Transverse colon (tissue), 4 donors: ENCODE measurements at regions not wholly inside any gene's neighbourhood (a gene's known extent, or its start where the extent isn't known, plus 50 kb on each side); places are given as distances from the start of the nearest gene placed in this dataset.

Experiments
- DNase-seq: peaks from one replicate; pipeline ENCODE4 v3.0.0-alpha.2; 2019
- H3K27ac ChIP-seq, 4 donors: fragments of 200-600 bp; sonication (generic); 2 replicates each; pipeline ENCODE4 v1.5.1; 2016 to 2018; ENCODE audit warnings: inconsistent platforms in 4 of 4
- H3K27me3 ChIP-seq: fragments of 200-600 bp; sonication (generic); 2 replicates; pipeline ENCODE4 v1.5.1; 2017; ENCODE audit warnings: inconsistent platforms
- H3K36me3 ChIP-seq, 4 donors: fragments of 200-600 bp; sonication (generic); 2 replicates each; pipeline ENCODE4 v1.5.1; 2017 to 2019; ENCODE audit warnings: inconsistent platforms in 4 of 4
- H3K4me1 ChIP-seq, 4 donors: fragments of 200-600 bp; sonication (generic); 2 replicates each; pipeline ENCODE4 v1.5.1; 2017 to 2020; ENCODE audit warnings: inconsistent platforms in 4 of 4
- H3K4me3 ChIP-seq, 4 donors: fragments of 200-600 bp; sonication (generic); 1 replicate in 1 of 4; 2 replicates in 3 of 4; pipeline versions ENCODE4 v1.5.1 to v1.6.1; 2017 to 2019; ENCODE audit warnings: inconsistent platforms in 4 of 4
- H3K9me3 ChIP-seq, 2 donors: fragments of 200-600 bp; sonication (generic); 2 replicates each; pipeline ENCODE4 v1.5.1; 2017 to 2019; ENCODE audit warnings: inconsistent platforms in 2 of 2
- EP300 ChIP-seq: sonication (generic); formaldehyde crosslinking; IDR thresholded peaks from one replicate; pipeline ENCODE4 v1.6.1; 2017; ENCODE audit warnings: antibody characterized with exemption, low read depth
- POLR2A ChIP-seq: fragments of 450-650 bp; IDR thresholded peaks from one replicate; pipeline ENCODE4 v1.6.1; 2016; ENCODE audit warnings: antibody characterized with exemption, mild to moderate bottlenecking, moderate library complexity
- POLR2AphosphoS5 ChIP-seq, 3 donors: sonication (generic); formaldehyde crosslinking; IDR thresholded peaks; one replicate each; pipeline ENCODE4 v1.6.1; 2016; ENCODE audit warnings: antibody characterized with exemption in 3 of 3
- WGBS, 2 donors: methylation state at CpG; one replicate each; pipeline ENCODE4 v1.1.5; 2018; ENCODE audit warnings: low coverage in 1 of 2; 5-methylcytosine and 5-hydroxymethylcytosine counted together
- in situ Hi-C, 4 donors: fragments of 200-750 bp; cut with MboI; loops; one replicate each; pipeline versions ENCODE4 v1.15.0 to v1.15.1; 2017; ENCODE audit warnings: low sequenced_read_pairs in 3 of 4, low pct_ligation_motif_present in 1 of 4, low pct_unique_long_range_greater_than_20kb in 1 of 4
- intact Hi-C: fragments of 100-400 bp; cut with DNase I; formaldehyde crosslinking; loops from one replicate; pipeline ENCODE4 v1.15.1; 2023; ENCODE audit warnings: low total_unique reads
- TF ChIP-seq, protein P1 (sequence below), 5 experiments: fragments of 200-600 bp in 3 of 5; fragments of 450-650 bp in 2 of 5; sonication (generic) in 3 of 5; IDR thresholded peaks; 1 replicate in 2 of 5; 2 replicates in 3 of 5; pipeline ENCODE4 v1.5.1; 2016 to 2017; ENCODE audit warnings: antibody characterized with exemption in 5 of 5, inconsistent platforms in 3 of 5, mild to moderate bottlenecking in 2 of 5, moderate library complexity in 1 of 5

DNA sequence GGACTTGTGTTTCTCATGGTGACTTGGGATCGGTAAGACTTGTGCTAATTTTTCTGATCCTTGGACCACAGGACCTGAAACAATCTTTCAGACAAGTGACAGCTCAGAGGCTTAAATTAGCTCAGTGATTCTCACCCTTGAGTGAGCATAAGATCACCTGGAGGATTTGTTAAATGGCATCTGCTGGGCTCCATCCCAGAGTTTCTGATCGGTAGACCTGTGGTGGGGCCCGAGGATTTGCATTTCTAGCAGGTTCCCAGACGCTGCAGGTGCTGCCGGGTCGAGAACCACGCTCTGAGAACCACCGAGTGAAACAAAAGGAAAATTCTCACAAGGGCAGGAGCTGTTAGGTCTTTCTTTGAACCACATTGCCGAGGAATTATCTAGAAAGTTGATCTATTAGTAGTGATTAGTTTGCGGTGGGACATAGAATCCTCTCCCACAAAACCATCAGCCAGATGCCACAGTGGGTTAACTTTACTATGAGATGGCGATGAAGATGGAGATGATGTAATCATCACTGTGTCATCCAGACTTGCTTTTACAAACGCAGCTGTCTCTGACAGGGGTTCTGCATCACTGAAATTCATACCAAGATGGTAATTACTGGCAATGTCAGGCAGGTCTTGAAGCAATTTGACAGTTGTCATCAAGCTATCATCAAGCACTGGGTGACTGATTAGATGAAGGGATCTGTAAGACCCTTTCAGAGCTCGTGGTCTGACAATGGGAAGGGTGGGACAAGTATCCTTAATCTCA is 184.0 kb downstream of the AACS start:
- Histone ChIP-seq H3K4me3 (no peak overlapping the region), H3K27me3 (peaks cover 26% of the 10 kb centered on the region), H3K36me3 (no peaks in the 10 kb centered on the region), H3K9me3 (no peaks in the 10 kb centered on the region), H3K4me1 (no peaks in the 10 kb centered on the region), H3K27ac (no peak overlapping the region)
- no peak for TF ChIP-seq POLR2A
- TF ChIP-seq POLR2AphosphoS5 (IDR thresholded peaks at IDR 0.05) = no peak
- TF ChIP-seq EP300 = no peak
- TF ChIP-seq, protein P1, sequence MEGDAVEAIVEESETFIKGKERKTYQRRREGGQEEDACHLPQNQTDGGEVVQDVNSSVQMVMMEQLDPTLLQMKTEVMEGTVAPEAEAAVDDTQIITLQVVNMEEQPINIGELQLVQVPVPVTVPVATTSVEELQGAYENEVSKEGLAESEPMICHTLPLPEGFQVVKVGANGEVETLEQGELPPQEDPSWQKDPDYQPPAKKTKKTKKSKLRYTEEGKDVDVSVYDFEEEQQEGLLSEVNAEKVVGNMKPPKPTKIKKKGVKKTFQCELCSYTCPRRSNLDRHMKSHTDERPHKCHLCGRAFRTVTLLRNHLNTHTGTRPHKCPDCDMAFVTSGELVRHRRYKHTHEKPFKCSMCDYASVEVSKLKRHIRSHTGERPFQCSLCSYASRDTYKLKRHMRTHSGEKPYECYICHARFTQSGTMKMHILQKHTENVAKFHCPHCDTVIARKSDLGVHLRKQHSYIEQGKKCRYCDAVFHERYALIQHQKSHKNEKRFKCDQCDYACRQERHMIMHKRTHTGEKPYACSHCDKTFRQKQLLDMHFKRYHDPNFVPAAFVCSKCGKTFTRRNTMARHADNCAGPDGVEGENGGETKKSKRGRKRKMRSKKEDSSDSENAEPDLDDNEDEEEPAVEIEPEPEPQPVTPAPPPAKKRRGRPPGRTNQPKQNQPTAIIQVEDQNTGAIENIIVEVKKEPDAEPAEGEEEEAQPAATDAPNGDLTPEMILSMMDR (IDR thresholded peaks at IDR 0.05) = no peak
- DNase-seq = no peak
- intact Hi-C loops = no loop called here
- WGBS, 2 donors = 74 to 90% methylated on average over 2 to 13 of the region's 13 CpGs
- in situ Hi-C loops = no loop called here

DNA sequence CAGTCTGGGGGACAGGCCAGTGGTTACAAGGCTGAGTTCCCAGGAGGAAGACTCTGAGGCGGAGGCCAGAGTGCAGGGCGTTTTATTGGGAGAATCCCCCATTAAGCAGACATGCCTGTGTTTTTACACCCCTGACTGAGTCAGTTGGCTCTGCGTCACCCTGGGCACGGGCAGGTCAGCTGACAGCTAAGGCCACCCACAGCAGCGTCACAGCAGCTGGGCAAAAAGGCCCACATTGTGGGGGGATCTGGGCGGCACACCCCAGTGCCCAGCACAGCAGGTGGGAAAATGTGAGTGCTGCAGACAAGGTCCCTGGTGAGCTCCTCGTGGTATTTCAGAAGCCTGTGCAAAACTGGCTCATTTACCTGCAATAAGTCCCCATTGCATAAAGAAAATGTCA is 184.7 kb downstream of the AACS start:
- DNase-seq = no peak
- H3K27me3 ChIP-seq = peaks cover 21% of the 10 kb centered on the region
- TF ChIP-seq, protein P1 (IDR thresholded peaks at IDR 0.05) = no peak
- TF ChIP-seq EP300 (no peak), POLR2AphosphoS5 (IDR thresholded peaks at IDR 0.05) (no peak), POLR2A (no peak)
- WGBS, 2 donors = 58% methylated on average over 7 of the region's 7 CpGs; no CpG with 5 or more reads in 1 of the 2 donors
- in situ Hi-C loops (no loop called here), intact Hi-C loops (no loop called here)
- no peaks in the 10 kb centered on the region for H3K9me3 ChIP-seq
- no peaks in the 10 kb centered on the region for H3K4me1 ChIP-seq
- no peak overlapping the region for H3K27ac ChIP-seq
- no peak overlapping the region for H3K4me3 ChIP-seq
- H3K36me3 ChIP-seq = no peaks in the 10 kb centered on the region

DNA sequence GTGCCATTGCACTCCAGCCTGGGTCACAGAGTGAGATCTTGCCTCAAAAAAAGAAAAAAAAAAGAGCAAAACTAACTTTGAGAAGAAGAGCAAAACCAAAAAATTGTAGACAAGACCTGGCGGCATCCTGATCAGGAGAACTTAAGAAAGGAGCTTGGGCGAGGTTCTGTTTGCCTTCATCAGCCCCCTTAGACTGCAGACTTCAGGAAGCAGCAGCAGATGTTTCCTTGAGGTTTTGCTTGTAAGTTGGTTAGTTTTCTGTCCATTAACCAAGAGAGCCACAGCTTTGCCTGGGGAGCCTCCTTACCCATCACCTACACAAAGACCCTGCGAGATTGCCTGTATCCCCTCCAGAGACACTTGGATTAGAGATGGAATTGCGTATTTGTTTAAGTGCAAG is 189.0 kb downstream of the AACS start:
- Histone ChIP-seq H3K27ac (no peak overlapping the region), H3K4me1 (no peaks in the 10 kb centered on the region), H3K27me3 (no peaks in the 10 kb centered on the region), H3K36me3 (no peaks in the 10 kb centered on the region), H3K4me3 (no peak overlapping the region), H3K9me3 (no peaks in the 10 kb centered on the region)
- no peak for DNase-seq
- WGBS, 2 donors = 69 to 80% methylated on average over 1 to 4 of the region's 4 CpGs
- TF ChIP-seq, protein P1 (IDR thresholded peaks at IDR 0.05) = no peak
- TF ChIP-seq EP300 = no peak
- no peak for TF ChIP-seq POLR2AphosphoS5 (IDR thresholded peaks at IDR 0.05)
- TF ChIP-seq POLR2A = no peak
- intact Hi-C loops = no loop called here
- in situ Hi-C loops = no loop called here

- intact Hi-C loops = no loop called here
- no peaks in the 10 kb centered on the region for H3K4me1 ChIP-seq
- H3K36me3 ChIP-seq = no peaks in the 10 kb centered on the region
- H3K4me3 ChIP-seq = no peak overlapping the region
- no peaks in the 10 kb centered on the region for H3K27me3 ChIP-seq
- in situ Hi-C loops = no loop called here
- no peak overlapping the region for H3K27ac ChIP-seq
- no peak for TF ChIP-seq EP300
- no peak for TF ChIP-seq POLR2AphosphoS5 (IDR thresholded peaks at IDR 0.05)
- TF ChIP-seq POLR2A = no peak
- TF ChIP-seq, protein P1 (IDR thresholded peaks at IDR 0.05) = no peak
- no peaks in the 10 kb centered on the region for H3K9me3 ChIP-seq
- no peak for DNase-seq
- 75 to 76% methylated on average over 6 to 11 of the region's 11 CpGs for WGBS, 2 donors
These were observed 189.6 kb downstream of the AACS start for GRCh38 chr12:125254856-125255255.
